GM23338 (cell line): ENCODE measurements at regions not wholly inside any gene's neighbourhood (a gene's known extent, or its start where the extent isn't known, plus 50 kb on each side); places are given as distances from the start of the nearest gene placed in this dataset.

ENCODE experiments used
- ATAC-seq: fragments of 200-7000 bp; cut with Tn5 transposase; 3 replicates; pipeline ENCODE4 v1.9.1; 2020
- DNase-seq: peaks from one replicate; pipeline ENCODE4 v3.0.0-alpha.2; 2015; ENCODE audit warnings: low spot score
- H2AFZ ChIP-seq: fragments of 200-600 bp; sonication (generic); 2 replicates; pipeline ENCODE4 v1.8.0; 2016; ENCODE audit warnings: antibody characterized with exemption, mild to moderate bottlenecking, moderate library complexity
- H3F3A ChIP-seq: fragments of 200-600 bp; sonication (generic); replicated peaks from 2 replicates; pipeline ENCODE4 v1.8.0; 2017; ENCODE audit warnings: antibody characterized with exemption, mixed run types, low read depth
- H3K27ac ChIP-seq: fragments of 200-600 bp; sonication (generic); 2 replicates; pipeline ENCODE4 v1.6.1; 2016; ENCODE audit warnings: low read depth
- H3K27me3 ChIP-seq: fragments of 200-600 bp; sonication (generic); 2 replicates; pipeline ENCODE4 v1.8.0; 2016; ENCODE audit warnings: mild to moderate bottlenecking, mixed run types, moderate library complexity; ENCODE audit not compliant: insufficient read depth
- H3K36me3 ChIP-seq: fragments of 200-600 bp; sonication (generic); 2 replicates; pipeline ENCODE4 v1.8.0; 2016; ENCODE audit warnings: mild to moderate bottlenecking; ENCODE audit not compliant: insufficient read depth
- H3K4me1 ChIP-seq: fragments of 200-600 bp; sonication (generic); 2 replicates; pipeline ENCODE4 v1.8.0; 2016; ENCODE audit warnings: mild to moderate bottlenecking, moderate library complexity; ENCODE audit not compliant: insufficient read depth
- H3K4me2 ChIP-seq: fragments of 200-600 bp; sonication (generic); 2 replicates; pipeline ENCODE4 v1.7.1; 2017; ENCODE audit warnings: mixed run types
- H3K4me3 ChIP-seq: fragments of 200-600 bp; sonication (generic); 2 replicates; pipeline ENCODE4 v1.6.1; 2016; ENCODE audit warnings: mixed run types
- H3K79me2 ChIP-seq: fragments of 200-600 bp; sonication (generic); replicated peaks from 2 replicates; pipeline ENCODE4 v1.8.0; 2017; ENCODE audit warnings: mild to moderate bottlenecking; ENCODE audit not compliant: insufficient read depth
- H3K9me2 ChIP-seq: fragments of 200-600 bp; sonication (generic); 2 replicates; pipeline ENCODE4 v1.8.0; 2017; ENCODE audit not compliant: insufficient read depth
- H4K20me1 ChIP-seq: fragments of 200-600 bp; sonication (generic); replicated peaks from 2 replicates; pipeline ENCODE4 v1.8.0; 2017; ENCODE audit warnings: mild to moderate bottlenecking; ENCODE audit not compliant: insufficient read depth
- H3K27ac Mint-ChIP-seq: 2 replicates; pipeline ENCODE4 v1.8.0; 2020; ENCODE audit warnings: inconsistent platforms, mild to moderate bottlenecking, moderate library complexity, mixed read lengths
- H3K27me3 Mint-ChIP-seq: 3 replicates; pipeline ENCODE4 v1.8.0; 2022; ENCODE audit warnings: low read depth, mild to moderate bottlenecking, moderate library complexity, mixed read lengths, inconsistent platforms; ENCODE audit not compliant: insufficient read depth, poor library complexity
- H3K36me3 Mint-ChIP-seq: 3 replicates; pipeline ENCODE4 v1.8.0; 2021; ENCODE audit warnings: low read depth, mild to moderate bottlenecking, inconsistent platforms, moderate library complexity, mixed read lengths
- H3K4me1 Mint-ChIP-seq: 3 replicates; pipeline ENCODE4 v1.8.0; 2020; ENCODE audit warnings: mild to moderate bottlenecking, inconsistent platforms, mixed read lengths
- H3K4me3 Mint-ChIP-seq: 3 replicates; pipeline ENCODE4 v1.8.0; 2021; ENCODE audit warnings: moderate library complexity, mild to moderate bottlenecking, inconsistent platforms, mixed read lengths
- H3K9me3 Mint-ChIP-seq: 3 replicates; pipeline ENCODE4 v1.8.0; 2020; ENCODE audit warnings: moderate library complexity, mild to moderate bottlenecking, inconsistent platforms, mixed read lengths
- CREB1 ChIP-seq: fragments of 250-450 bp; sonication (Bioruptor Pico); IDR thresholded peaks from 2 replicates; pipeline ENCODE4 v1.5.0; 2020; ENCODE audit warnings: low read depth, mild to moderate bottlenecking, moderate library complexity
- EZH2 ChIP-seq: fragments of 200-600 bp; sonication (generic); IDR thresholded peaks from one replicate; pipeline ENCODE4 v1.8.0; 2017; ENCODE audit warnings: antibody characterized with exemption, mild to moderate bottlenecking, low read depth; ENCODE audit not compliant: unreplicated experiment
- JUNB ChIP-seq: IDR thresholded peaks from one replicate; pipeline ENCODE4 v1.6.1; 2016; ENCODE audit warnings: antibody characterized with exemption; ENCODE audit not compliant: unreplicated experiment
- NANOG ChIP-seq: IDR thresholded peaks from 2 replicates; pipeline ENCODE4 v1.6.1; 2016; ENCODE audit warnings: antibody characterized with exemption, borderline replicate concordance
- POLR2AphosphoS5 ChIP-seq: IDR thresholded peaks from 2 replicates; pipeline ENCODE4 v1.6.1; 2016; ENCODE audit warnings: antibody characterized with exemption, low read depth
- REST ChIP-seq: IDR thresholded peaks from one replicate; pipeline ENCODE4 v1.6.1; 2018; ENCODE audit warnings: antibody characterized with exemption; ENCODE audit not compliant: unreplicated experiment
- STAT1 ChIP-seq: IDR thresholded peaks from one replicate; pipeline ENCODE4 v1.6.1; 2016; ENCODE audit warnings: antibody characterized with exemption; ENCODE audit not compliant: unreplicated experiment
- ZNF114 ChIP-seq: fragments of 250-450 bp; sonication (Bioruptor Pico); IDR thresholded peaks from 2 replicates; pipeline ENCODE4 v1.5.0; 2020; ENCODE audit warnings: mild to moderate bottlenecking, moderate library complexity
- ZNF331 ChIP-seq: fragments of 250-450 bp; sonication (Bioruptor Pico); IDR thresholded peaks from 2 replicates; pipeline ENCODE4 v1.5.0; 2020; ENCODE audit warnings: low read depth, mild to moderate bottlenecking, moderate library complexity
- TF ChIP-seq, protein P1 (sequence below), 2 experiments: fragments of 200-600 bp in 1 of 2; sonication (generic) in 1 of 2; conservative IDR thresholded peaks; 2 replicates each; pipeline versions ENCODE4 v1.5.1 to v1.6.1; 2016 to 2017; ENCODE audit warnings: antibody characterized with exemption in 2 of 2, low read depth in 2 of 2, mild to moderate bottlenecking in 2 of 2, moderate library complexity in 1 of 2
- TF ChIP-seq, protein P2 (sequence below): IDR thresholded peaks from 2 replicates; pipeline ENCODE4 v1.6.1; 2016; ENCODE audit warnings: antibody characterized with exemption

- TF ChIP-seq, protein P1, sequence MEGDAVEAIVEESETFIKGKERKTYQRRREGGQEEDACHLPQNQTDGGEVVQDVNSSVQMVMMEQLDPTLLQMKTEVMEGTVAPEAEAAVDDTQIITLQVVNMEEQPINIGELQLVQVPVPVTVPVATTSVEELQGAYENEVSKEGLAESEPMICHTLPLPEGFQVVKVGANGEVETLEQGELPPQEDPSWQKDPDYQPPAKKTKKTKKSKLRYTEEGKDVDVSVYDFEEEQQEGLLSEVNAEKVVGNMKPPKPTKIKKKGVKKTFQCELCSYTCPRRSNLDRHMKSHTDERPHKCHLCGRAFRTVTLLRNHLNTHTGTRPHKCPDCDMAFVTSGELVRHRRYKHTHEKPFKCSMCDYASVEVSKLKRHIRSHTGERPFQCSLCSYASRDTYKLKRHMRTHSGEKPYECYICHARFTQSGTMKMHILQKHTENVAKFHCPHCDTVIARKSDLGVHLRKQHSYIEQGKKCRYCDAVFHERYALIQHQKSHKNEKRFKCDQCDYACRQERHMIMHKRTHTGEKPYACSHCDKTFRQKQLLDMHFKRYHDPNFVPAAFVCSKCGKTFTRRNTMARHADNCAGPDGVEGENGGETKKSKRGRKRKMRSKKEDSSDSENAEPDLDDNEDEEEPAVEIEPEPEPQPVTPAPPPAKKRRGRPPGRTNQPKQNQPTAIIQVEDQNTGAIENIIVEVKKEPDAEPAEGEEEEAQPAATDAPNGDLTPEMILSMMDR (conservative IDR thresholded peaks at IDR 0.05; ENCODE audit: low read depth in 2 of 2): no peak
- TF ChIP-seq STAT1 (no peak), JUNB (no peak), POLR2AphosphoS5 (no peak), EZH2 (no peak), REST (no peak), NANOG (no peak), ZNF331 (no peak), ZNF114 (no peak)
These were observed 1146.3 kb downstream of the MAT2B start (continued) for GRCh38 chr5:164651546-164652275.

DNA sequence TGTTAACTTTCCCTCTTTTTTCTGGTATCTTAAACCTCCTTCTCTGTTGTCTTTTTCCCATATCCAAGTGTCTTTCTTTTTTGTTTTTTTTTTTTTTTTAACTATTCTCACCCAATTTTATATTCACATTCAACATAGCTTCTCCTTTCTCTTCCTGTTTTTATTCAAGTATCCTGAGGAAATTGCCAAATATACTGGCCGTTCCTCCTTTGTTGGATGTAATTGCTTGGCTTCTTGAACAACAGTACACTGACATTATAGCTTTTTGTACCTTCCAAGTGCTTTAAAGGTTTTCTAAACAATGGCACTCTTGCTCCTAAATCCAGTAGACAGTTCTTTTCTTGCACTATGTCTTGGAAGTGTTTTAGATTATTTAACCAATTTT lies 1146.8 kb downstream of the MAT2B start:
- H3K9me2 ChIP-seq: no peaks in the 10 kb centered on the region
- H3F3A ChIP-seq: no peaks in the 10 kb centered on the region
- Mint-ChIP-seq H3K4me1 (no peaks in the 10 kb centered on the region), H3K4me3 (no peak overlapping the region), H3K9me3 (no peaks in the 10 kb centered on the region; the same call in 2 of the 3 replicates), H3K27me3 (no peaks in the 10 kb centered on the region), H3K36me3 (no peaks in the 10 kb centered on the region), H3K27ac (no peak overlapping the region)
- no peak overlapping the region; the same call in 1 of the 2 replicates for H2AFZ ChIP-seq
- ATAC-seq (no peak), DNase-seq (no peak)
- no peaks in the 10 kb centered on the region for H3K79me2 ChIP-seq
- TF ChIP-seq, protein P1 (conservative IDR thresholded peaks at IDR 0.05; ENCODE audit: low read depth in 2 of 2): no peak
- TF ChIP-seq EZH2 (no peak), ZNF331 (no peak), STAT1 (no peak), POLR2AphosphoS5 (no peak), REST (no peak), CREB1 (no peak), JUNB (no peak)
- TF ChIP-seq, protein P2, sequence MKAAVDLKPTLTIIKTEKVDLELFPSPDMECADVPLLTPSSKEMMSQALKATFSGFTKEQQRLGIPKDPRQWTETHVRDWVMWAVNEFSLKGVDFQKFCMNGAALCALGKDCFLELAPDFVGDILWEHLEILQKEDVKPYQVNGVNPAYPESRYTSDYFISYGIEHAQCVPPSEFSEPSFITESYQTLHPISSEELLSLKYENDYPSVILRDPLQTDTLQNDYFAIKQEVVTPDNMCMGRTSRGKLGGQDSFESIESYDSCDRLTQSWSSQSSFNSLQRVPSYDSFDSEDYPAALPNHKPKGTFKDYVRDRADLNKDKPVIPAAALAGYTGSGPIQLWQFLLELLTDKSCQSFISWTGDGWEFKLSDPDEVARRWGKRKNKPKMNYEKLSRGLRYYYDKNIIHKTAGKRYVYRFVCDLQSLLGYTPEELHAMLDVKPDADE: no peak
- H3K36me3 ChIP-seq: no peaks in the 10 kb centered on the region
- no peaks in the 10 kb centered on the region for H3K4me1 ChIP-seq
- H3K4me2 ChIP-seq: no peak overlapping the region
- no peak overlapping the region for H3K27ac ChIP-seq
- no peaks in the 10 kb centered on the region for H3K27me3 ChIP-seq
- no peaks in the 10 kb centered on the region for H4K20me1 ChIP-seq
- no peak overlapping the region for H3K4me3 ChIP-seq
